ENCODE measurements at regions not wholly inside any gene's neighbourhood (a gene's known extent, or its start where the extent isn't known, plus 50 kb on each side); places are given as distances from the start of the nearest gene placed in this dataset.

GRCh38 chr3:5750874-5751640 is 563.5 kb downstream of the EDEM1 start:
- intact Hi-C loops (cut with DNase I; ENCODE audit: low total_unique reads), result no loop called here
- Histone ChIP-seq H3K9me3 (no peaks in the 10 kb centered on the region), H3K27ac (no peak overlapping the region), H3K4me3 (no peak overlapping the region), H3K27me3 (no peaks in the 10 kb centered on the region), H3K36me3 (ENCODE audit: low read depth, missing control alignments) (no peaks in the 10 kb centered on the region), H3K4me1 (peaks cover 16% of the 10 kb centered on the region)
- 87 to 93% methylated on average over 3 of the region's 3 CpGs for WGBS, 2 donors
- TF ChIP-seq CTCF (IDR thresholded peaks at IDR 0.05), result no peak
- no peak for TF ChIP-seq POLR2A (IDR thresholded peaks at IDR 0.05)
- no peak for DNase-seq

GRCh38 chr3:5754602-5755001 is 567.1 kb downstream of the EDEM1 start:
- Histone ChIP-seq H3K27ac (no peak overlapping the region), H3K4me3 (no peak overlapping the region), H3K9me3 (no peaks in the 10 kb centered on the region), H3K4me1 (peaks cover 15% of the 10 kb centered on the region), H3K27me3 (no peaks in the 10 kb centered on the region), H3K36me3 (ENCODE audit: low read depth, missing control alignments) (no peaks in the 10 kb centered on the region)
- no peak for TF ChIP-seq POLR2A (IDR thresholded peaks at IDR 0.05)
- no peak for TF ChIP-seq CTCF (IDR thresholded peaks at IDR 0.05)
- intact Hi-C loops (cut with DNase I; ENCODE audit: low total_unique reads), result no loop called here
- 25 to 39% methylated on average over 2 of the region's 2 CpGs for WGBS, 2 donors
- peak; percentile 75 for DNase-seq

GRCh38 chr3:5756443-5756842 is 568.9 kb downstream of the EDEM1 start:
- TF ChIP-seq CTCF (IDR thresholded peaks at IDR 0.05), result no peak
- TF ChIP-seq POLR2A (IDR thresholded peaks at IDR 0.05), result no peak
- 43 to 56% methylated on average over 4 of the region's 4 CpGs for WGBS, 2 donors
- Histone ChIP-seq H3K27me3 (no peaks in the 10 kb centered on the region), H3K9me3 (no peaks in the 10 kb centered on the region), H3K4me3 (no peak overlapping the region), H3K4me1 (peaks cover 15% of the 10 kb centered on the region), H3K27ac (no peak overlapping the region), H3K36me3 (ENCODE audit: low read depth, missing control alignments) (no peaks in the 10 kb centered on the region)
- intact Hi-C loops (cut with DNase I; ENCODE audit: low total_unique reads), result no loop called here
- DNase-seq, result peak; percentile 30

GRCh38 chr3:5757213-5757804 is 569.8 kb downstream of the EDEM1 start:
- H3K27me3 ChIP-seq, result no peaks in the 10 kb centered on the region
- intact Hi-C loops (cut with DNase I; ENCODE audit: low total_unique reads), result no loop called here
- H3K4me3 ChIP-seq, result no peak overlapping the region
- no peaks in the 10 kb centered on the region for H3K36me3 ChIP-seq (ENCODE audit: low read depth, missing control alignments)
- H3K27ac ChIP-seq, result no peak overlapping the region
- H3K4me1 ChIP-seq, result peaks cover 15% of the 10 kb centered on the region
- 85 to 88% methylated on average over 7 of the region's 7 CpGs for WGBS, 2 donors
- H3K9me3 ChIP-seq, result no peaks in the 10 kb centered on the region
- DNase-seq, result no peak
- TF ChIP-seq POLR2A (IDR thresholded peaks at IDR 0.05) (no peak), CTCF (IDR thresholded peaks at IDR 0.05) (no peak)

- no peak overlapping the region for H3K4me3 ChIP-seq
- WGBS, 2 donors, result 55 to 58% methylated on average over 6 of the region's 6 CpGs
- no peak overlapping the region for H3K27ac ChIP-seq
- no peaks in the 10 kb centered on the region for H3K9me3 ChIP-seq
- intact Hi-C loops (cut with DNase I; ENCODE audit: low total_unique reads), result no loop called here
- no peaks in the 10 kb centered on the region for H3K27me3 ChIP-seq
- TF ChIP-seq CTCF (IDR thresholded peaks at IDR 0.05), result no peak
- TF ChIP-seq POLR2A (IDR thresholded peaks at IDR 0.05), result no peak
- DNase-seq, result no peak
- peaks cover 11% of the 10 kb centered on the region for H3K4me1 ChIP-seq
- no peaks in the 10 kb centered on the region for H3K36me3 ChIP-seq (ENCODE audit: low read depth, missing control alignments)
These were observed 571.2 kb downstream of the EDEM1 start for GRCh38 chr3:5758699-5759098.

Data from testis (tissue), 2 donors.